SKM-1 treated with dmso at 0.1 percent for 144 hours (cell line): ENCODE measurements at regions not wholly inside any gene's neighbourhood (a gene's known extent, or its start where the extent isn't known, plus 50 kb on each side); places are given as distances from the start of the nearest gene placed in this dataset.

ENCODE experiments used
- DNase-seq: peaks from one replicate; lab custom pipeline; 2025; ENCODE audit not compliant: unreplicated experiment; lab: John Stamatoyannopoulos, UW

DNA sequence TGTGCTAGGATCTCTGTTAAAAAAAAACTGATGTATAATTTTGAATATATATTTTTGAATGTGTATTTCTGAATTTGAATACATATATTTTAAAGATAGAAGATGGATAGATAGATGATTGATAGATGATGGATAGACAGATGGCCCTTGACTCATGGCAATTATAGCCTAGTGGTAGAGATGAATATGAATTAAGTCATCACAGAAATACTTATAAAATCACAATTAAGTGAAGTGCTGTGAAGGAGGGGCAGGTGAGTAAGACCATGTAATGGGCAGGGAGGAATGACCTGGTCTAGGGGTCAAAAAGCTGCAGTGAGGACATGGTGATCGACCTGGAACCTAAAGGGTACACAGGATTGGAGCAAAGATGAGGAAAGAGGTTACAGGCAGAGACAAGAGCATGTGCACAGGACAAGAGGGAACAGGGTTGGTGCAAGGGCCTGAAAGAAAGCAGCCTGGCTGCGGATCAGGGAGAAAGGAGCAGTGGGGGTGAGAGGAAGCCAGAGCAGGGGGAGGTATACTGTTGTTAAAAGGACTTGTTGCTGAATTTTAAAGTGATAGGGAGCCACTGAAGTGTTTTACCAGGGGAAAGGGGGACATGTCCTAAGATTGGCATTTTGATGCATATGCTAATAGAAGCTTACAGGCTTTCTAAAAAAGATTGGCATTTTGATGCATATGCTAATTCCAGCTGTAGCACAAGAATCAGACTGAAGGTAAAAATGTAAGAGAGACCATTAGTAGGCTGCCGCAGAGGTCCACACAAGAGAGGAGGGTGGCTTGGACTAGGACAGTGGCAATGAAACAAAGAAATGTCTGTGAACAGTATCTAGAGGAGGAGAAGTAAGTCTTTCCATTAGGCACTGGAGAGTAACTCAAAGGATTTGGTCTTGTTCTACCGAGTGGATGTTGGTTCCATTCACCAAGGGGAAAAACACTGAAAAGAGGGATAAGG lies 527.8 kb downstream of the AGTPBP1 start:
- DNase-seq = no peak

DNA sequence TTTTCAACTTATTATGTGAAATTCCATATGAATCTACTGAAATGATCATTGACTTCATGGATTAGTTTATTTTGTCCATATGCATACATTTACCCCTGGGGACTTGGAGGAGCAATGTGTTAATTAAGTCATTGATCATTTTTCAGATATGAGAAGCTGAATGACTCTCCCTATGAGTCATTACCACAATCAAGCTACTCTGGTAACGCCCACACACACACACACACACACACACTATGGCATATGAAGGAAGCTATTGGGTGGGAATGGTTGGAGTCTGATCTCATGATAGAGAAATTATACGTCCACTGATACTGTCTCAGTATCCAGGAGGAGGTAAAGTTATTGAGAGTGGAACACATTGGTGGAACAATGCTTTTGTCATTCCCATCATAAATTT lies 528.9 kb downstream of the AGTPBP1 start:
- no peak for DNase-seq

DNA sequence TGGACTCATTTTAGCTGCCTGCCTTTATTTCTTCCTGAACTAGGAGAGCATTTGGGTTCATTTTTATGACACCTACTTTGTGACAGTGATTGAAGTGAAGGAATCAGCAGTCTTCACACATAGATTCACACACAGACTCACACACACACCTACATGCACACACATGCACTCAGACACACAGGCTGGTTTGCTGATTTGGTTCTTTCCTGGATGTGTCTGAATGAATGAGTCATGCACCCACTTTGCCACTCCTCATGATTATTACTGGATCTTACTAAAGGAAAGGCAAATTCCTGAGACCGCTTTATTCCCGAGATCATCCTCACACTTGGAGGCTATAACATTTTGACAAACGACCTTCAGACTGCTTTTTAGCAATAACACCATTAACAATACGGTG lies 529.5 kb downstream of the AGTPBP1 start:
- no peak for DNase-seq

DNA sequence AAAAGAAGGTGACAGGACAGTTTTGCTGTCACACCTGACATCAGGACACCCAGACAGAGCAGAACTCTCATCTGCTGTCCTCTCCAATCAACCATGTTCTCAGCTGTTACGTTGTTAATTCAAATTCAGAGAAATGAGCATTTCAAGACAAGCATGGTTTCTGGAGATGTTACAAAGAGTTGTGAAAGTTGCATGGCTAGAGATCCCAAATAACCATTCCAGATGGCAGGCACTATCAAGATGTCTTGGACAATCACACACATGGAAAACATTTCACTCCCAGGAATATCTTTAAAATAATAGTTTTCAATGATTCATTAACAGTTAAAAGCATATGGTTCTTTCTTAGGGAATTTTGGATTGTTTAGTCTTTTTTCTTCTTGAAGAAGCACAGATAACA lies 533.1 kb downstream of the AGTPBP1 start:
- no peak for DNase-seq

DNA sequence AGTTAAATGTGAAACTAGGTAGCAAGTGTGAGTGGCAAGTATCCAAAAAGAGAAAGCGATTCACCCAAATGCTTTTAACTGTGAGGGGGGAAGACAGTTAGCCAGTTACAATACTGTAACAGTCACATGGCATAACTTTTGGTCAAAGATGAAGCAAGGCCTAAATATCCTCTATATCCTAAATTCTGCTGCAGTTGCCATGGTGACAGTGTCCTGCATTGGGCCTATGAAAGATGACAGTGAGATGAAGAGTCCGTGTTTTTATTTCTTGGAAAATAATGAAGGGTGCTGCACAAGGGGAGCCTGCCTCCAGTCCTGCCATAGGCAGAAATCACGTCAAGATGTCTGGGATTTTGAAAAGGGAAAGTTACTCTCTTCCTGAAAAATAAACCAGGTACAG lies 534.6 kb downstream of the NTRK2 start:
- DNase-seq = no peak

DNA sequence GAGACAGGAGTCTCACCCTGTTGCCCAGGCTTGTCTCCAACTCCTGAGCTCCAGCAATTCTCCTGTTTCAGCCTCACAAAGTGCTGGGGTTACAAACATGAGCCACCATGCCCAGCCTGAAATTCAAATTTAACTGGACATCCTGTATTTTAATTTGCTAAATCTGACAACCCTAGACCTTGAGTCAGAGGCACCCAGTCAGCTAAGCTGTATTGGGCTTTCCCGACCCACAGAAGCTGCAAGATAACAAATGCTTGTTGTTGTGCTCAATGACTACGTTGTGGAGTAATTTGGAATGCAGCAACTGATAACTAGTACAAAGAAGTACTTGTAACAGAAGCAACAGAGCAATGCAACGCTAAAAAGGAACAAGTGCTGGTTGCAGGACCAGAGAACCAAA lies 533.1 kb downstream of the NTRK2 start:
- no peak for DNase-seq

- DNase-seq = no peak
Measured at GRCh38 chr9:85200726-85201404, 531.3 kb downstream of the NTRK2 start.

DNA sequence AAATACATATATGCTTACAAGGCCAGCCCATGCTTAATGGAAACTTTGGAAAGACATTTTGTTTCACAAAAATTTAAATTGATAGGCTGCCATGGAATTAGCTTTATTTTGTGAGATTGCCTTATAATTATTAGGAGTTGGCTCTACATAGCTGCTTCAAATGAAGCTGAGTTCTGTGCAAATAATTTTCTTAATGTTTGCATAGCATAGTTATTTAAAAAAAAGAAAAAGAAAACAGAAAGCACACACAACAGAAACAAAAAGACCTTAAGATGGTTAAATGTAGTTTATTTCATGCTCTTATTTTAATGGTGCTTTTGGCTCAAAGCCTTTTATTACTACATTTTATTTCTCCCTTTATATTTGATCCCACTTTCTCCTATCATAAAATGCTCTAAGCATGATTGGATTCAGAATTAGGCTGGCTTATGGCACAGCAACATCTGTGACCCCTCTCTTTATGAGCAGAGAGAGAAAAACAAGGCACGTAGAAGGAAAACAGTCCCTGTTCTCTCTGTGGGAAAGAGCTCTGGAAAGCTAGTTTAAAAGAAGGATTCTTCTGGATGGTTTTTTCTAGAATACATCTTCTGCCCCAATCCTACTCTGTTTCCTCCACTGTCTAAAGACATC lies 530.5 kb downstream of the NTRK2 start:
- no peak for DNase-seq

DNA sequence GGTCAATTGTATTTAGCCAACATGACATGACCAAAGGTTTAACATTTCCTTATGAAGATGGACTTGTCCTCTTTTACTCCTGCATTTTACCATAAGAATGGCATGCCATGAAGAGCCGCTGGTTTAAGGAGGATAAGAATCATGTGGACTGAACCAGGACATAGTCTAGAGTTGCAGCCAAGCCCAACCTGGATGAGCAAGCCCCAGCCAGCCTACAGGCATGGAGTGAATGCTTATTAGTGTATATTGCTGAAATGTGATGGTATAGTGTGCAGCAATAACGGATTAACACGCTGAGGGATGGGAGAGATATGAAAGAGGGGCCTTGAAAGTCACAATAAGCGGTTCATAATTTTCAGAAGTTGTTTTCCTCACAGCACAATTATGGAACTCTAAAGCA lies 523.2 kb downstream of the NTRK2 start:
- no peak for DNase-seq

- no peak for DNase-seq
Measured at GRCh38 chr9:85186218-85186585, 516.7 kb downstream of the NTRK2 start.

- DNase-seq = no peak
Measured at GRCh38 chr9:85185486-85186217, 516.1 kb downstream of the NTRK2 start.

DNA sequence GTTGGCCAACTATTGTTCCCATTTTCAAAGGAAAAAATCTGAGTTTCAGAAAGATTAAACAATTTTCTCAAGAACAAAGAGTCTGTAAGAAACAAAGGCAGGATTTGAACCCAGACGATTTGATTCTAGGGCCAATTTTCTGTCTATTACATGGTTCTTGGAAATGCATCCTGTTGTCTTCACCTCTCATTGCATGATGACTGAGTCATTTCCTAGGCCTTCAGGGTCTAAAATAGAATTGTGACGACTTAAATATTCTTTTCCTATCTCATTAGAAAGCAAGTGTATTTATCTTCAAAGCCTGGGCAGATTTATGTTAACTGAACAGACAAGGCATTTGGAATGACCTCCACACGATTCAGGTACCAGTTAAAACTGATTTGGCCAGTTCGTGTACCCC lies 512.9 kb downstream of the NTRK2 start:
- no peak for DNase-seq

GRCh38 chr9:85178474-85178873 lies 508.9 kb downstream of the NTRK2 start:
- no peak for DNase-seq

- no peak for DNase-seq
Measured at GRCh38 chr9:85173967-85174366, 504.4 kb downstream of the NTRK2 start.

DNA sequence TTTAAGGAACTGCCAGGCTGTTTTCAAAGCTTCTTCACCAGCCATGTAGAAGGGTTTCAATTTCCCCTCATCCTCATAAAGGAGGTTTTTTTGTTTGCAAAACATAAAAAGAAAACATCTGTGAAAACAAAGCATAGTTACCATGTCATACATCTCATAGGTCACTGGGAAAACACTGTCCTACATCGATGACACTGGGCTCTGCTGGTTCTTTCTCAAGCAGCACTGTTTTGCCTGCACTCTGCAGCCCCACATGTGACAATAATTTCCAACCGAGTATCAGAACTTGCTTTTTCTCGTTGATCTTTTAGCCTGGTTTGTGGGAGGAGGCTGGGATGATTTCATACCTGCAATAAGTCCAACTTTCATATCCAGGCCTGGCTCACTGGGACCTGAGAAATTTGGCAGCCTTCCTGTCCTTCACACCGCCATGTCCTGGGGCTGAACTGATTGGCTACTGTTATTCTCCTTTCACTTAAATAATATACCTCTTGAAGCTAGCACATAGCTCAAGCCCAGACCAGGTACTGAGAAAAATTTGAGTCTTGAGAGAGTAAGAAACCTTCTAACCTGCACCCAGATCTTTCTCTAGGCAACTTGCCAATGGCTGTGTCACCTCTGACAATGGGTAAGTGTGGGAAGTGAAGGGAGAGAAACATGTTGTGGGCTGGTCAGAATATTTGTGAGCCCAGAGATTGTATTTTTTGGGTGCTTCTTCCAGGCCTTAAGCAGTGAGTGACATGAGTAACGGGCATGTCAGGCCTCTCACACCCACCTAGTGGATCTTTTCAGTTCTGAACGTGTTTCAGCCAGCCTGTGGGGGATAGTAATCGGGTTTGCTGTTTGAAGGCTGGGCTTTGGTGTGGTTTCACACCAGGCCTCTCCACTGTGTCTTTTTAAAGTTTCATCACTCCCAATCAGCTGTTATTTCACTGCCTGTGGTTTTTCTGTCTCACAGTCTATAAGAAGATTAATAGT lies 502.8 kb downstream of the NTRK2 start:
- DNase-seq = no peak

DNA sequence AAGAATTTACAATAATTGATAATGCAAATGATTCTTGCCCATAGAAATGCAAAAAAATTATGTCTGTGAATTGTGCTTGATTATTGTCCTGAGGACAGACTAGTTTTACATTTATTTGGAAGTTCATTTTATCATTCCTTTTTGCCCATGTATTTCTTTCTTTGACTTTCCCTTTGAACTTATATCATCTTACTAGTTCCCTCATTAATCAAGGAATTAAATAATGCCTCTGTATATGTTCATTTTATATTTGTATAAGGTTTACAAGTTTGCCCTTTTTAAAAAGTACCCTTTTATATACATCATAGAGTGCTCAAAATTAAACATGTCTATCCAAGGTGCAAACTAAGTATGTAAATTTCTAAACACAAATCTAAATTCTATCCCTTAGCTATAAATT lies 501.6 kb downstream of the NTRK2 start:
- no peak for DNase-seq

GRCh38 chr9:85168412-85168811 lies 498.9 kb downstream of the NTRK2 start:
- no peak for DNase-seq

GRCh38 chr9:85167146-85167545 lies 497.6 kb downstream of the NTRK2 start:
- DNase-seq = no peak

- no peak for DNase-seq
Measured at GRCh38 chr9:85163825-85164224, 494.3 kb downstream of the NTRK2 start.

DNA sequence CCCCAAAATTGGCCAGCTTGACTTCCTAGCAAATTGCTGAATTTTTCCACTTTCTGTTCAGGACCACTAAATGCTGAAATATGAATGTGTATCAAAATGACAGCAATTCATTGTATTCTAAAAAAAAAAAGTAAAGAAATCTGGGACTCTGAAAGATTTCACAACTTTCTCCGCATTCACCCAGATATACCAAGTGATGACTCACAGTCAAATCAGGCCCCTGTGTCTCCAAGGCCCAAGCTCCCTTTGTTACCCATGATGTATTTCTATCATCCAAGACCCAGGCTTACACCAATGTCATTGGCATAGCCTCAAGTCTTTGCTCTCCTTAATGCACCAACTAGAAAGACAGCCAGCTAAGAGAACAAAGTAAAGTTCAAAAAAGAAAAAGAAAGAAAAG lies 493.9 kb downstream of the NTRK2 start:
- DNase-seq = no peak
